Neural crest cell (in vitro differentiated cells): ENCODE measurements at regions not wholly inside any gene's neighbourhood (a gene's known extent, or its start where the extent isn't known, plus 50 kb on each side); places are given as distances from the start of the nearest gene placed in this dataset.

ENCODE experiments used
- DNase-seq: peaks from one replicate; pipeline ENCODE4 v3.0.0; 2021; ENCODE audit warnings: low read depth, mixed read lengths, low spot score
- H3K27ac Mint-ChIP-seq: one replicate; pipeline ENCODE4 v1.8.0; 2021; ENCODE audit warnings: mild to moderate bottlenecking, mixed read lengths; ENCODE audit not compliant: unreplicated experiment
- H3K27me3 Mint-ChIP-seq: 2 replicates; pipeline ENCODE4 v1.8.0; 2021; ENCODE audit warnings: low read depth, mild to moderate bottlenecking, mixed read lengths
- H3K36me3 Mint-ChIP-seq: 2 replicates; pipeline ENCODE4 v1.8.0; 2021; ENCODE audit warnings: low read depth, mild to moderate bottlenecking, mixed read lengths
- H3K4me1 Mint-ChIP-seq: 2 replicates; pipeline ENCODE4 v1.8.0; 2021; ENCODE audit warnings: mixed read lengths
- H3K4me3 Mint-ChIP-seq: one replicate; pipeline ENCODE4 v1.8.0; 2021; ENCODE audit warnings: mild to moderate bottlenecking, mixed read lengths
- H3K9me3 Mint-ChIP-seq: 2 replicates; pipeline ENCODE4 v1.8.0; 2021; ENCODE audit warnings: mixed read lengths
- CTCF ChIP-seq: fragments of 200-600 bp; sonication (generic); conservative IDR thresholded peaks from 2 replicates; pipeline ENCODE4 v1.5.0; 2021; ENCODE audit warnings: antibody characterized with exemption, mild to moderate bottlenecking

DNA sequence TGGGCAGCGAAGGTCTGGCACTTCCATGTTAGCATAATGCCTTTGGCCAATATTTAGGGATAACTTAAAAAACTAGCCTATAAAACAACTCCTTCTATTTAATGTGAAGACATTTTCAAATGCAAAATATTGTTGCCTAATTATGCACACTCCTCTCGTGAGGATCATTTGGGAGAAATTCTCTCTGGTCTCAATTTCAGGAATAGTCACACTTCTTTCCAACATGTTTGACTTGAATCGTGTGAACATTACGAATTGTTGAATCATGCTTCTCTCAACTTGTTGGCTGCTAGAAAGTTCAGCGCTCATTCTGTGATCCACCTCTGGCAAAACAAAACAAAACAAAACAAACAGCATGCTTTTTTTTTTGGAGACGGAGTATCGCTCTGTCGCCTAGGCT is 313.2 kb downstream of the SEC23A start:
- Mint-ChIP-seq H3K4me1 (no peaks in the 10 kb centered on the region), H3K4me3 (no peak overlapping the region), H3K27ac (no peak overlapping the region), H3K9me3 (no peaks in the 10 kb centered on the region), H3K36me3 (no peaks in the 10 kb centered on the region), H3K27me3 (no peaks in the 10 kb centered on the region)
- no peak for DNase-seq
- TF ChIP-seq CTCF: no peak

- no peaks in the 10 kb centered on the region for H3K9me3 Mint-ChIP-seq
- no peak overlapping the region for H3K27ac Mint-ChIP-seq
- H3K4me1 Mint-ChIP-seq: no peaks in the 10 kb centered on the region
- no peak overlapping the region for H3K4me3 Mint-ChIP-seq
- no peak for TF ChIP-seq CTCF
- H3K36me3 Mint-ChIP-seq: no peaks in the 10 kb centered on the region
- no peaks in the 10 kb centered on the region for H3K27me3 Mint-ChIP-seq
- DNase-seq: no peak
Measured at GRCh38 chr14:38788060-38788459, 315.0 kb downstream of the SEC23A start.

DNA sequence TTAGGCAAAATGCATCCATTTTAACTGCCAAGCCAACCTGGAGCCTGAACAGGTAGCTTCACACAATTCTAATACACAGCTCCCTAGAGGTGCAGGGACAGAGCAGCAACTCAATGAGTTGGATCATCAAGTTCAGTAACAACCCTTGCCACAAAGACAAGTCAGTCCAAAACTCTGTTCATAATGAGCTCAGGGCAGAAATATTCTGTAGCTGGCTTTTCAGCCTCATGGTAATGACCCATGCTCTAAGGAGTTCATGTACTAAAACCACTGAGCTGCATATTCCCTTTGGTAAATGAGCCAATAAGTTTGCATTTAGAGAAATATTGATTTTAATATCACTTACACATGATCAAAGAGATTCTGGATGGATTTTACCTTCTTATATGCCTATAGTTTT is 316.1 kb downstream of the SEC23A start:
- Mint-ChIP-seq H3K27me3 (no peaks in the 10 kb centered on the region), H3K27ac (no peak overlapping the region), H3K4me3 (no peak overlapping the region), H3K4me1 (no peaks in the 10 kb centered on the region), H3K9me3 (no peaks in the 10 kb centered on the region), H3K36me3 (no peaks in the 10 kb centered on the region)
- DNase-seq: no peak
- TF ChIP-seq CTCF: no peak

GRCh38 chr14:38777401-38777800 is 325.6 kb downstream of the SEC23A start:
- Mint-ChIP-seq H3K4me1 (no peaks in the 10 kb centered on the region), H3K36me3 (no peaks in the 10 kb centered on the region), H3K4me3 (no peak overlapping the region), H3K9me3 (no peaks in the 10 kb centered on the region), H3K27me3 (no peaks in the 10 kb centered on the region), H3K27ac (no peak overlapping the region)
- no peak for DNase-seq
- TF ChIP-seq CTCF: no peak

DNA sequence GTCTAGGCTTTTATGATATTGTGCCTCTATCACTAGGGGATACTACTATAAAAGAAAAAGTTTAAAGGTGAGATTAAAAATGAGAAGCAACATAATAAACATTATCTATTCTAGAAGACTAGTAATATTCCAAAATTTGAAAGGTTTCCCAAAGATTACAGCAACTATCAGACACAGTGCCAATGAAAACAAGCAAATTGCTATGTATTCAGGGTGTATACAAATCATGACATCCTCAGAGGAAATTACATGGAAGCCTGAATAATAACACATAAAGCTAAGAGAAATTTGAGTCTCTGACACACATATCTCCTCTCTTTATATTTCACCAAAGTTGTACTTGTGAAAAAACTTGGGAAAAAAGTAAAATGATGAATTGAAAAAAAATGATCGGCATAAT is 327.0 kb downstream of the SEC23A start:
- H3K27ac Mint-ChIP-seq: no peak overlapping the region
- no peak for TF ChIP-seq CTCF
- no peaks in the 10 kb centered on the region for H3K27me3 Mint-ChIP-seq
- H3K36me3 Mint-ChIP-seq: no peaks in the 10 kb centered on the region
- no peak overlapping the region for H3K4me3 Mint-ChIP-seq
- H3K4me1 Mint-ChIP-seq: no peaks in the 10 kb centered on the region
- no peaks in the 10 kb centered on the region for H3K9me3 Mint-ChIP-seq
- DNase-seq: no peak

GRCh38 chr14:38774162-38774561 is 328.9 kb downstream of the SEC23A start:
- H3K4me1 Mint-ChIP-seq: no peaks in the 10 kb centered on the region
- H3K4me3 Mint-ChIP-seq: no peak overlapping the region
- TF ChIP-seq CTCF: no peak
- H3K27me3 Mint-ChIP-seq: no peaks in the 10 kb centered on the region
- no peaks in the 10 kb centered on the region for H3K36me3 Mint-ChIP-seq
- no peaks in the 10 kb centered on the region for H3K9me3 Mint-ChIP-seq
- no peak overlapping the region for H3K27ac Mint-ChIP-seq
- DNase-seq: no peak
